DND-41 (cell line): ENCODE measurements at regions not wholly inside any gene's neighbourhood (a gene's known extent, or its start where the extent isn't known, plus 50 kb on each side); places are given as distances from the start of the nearest gene placed in this dataset.

Experiments
- ATAC-seq: fragments of 200-7000 bp; cut with Tn5 transposase; 3 replicates; pipeline ENCODE4 v1.9.1; 2021; ENCODE audit warnings: low read depth; ENCODE audit not compliant: insufficient read depth
- DNase-seq: peaks from one replicate; pipeline ENCODE4 v3.0.0-alpha.2; 2020
- H2AFZ ChIP-seq: 2 replicates; pipeline ENCODE4 v1.6.0; 2012; ENCODE audit warnings: low read depth, low read length
- H3K27ac ChIP-seq: 2 replicates; pipeline ENCODE4 v1.5.1; 2012; ENCODE audit warnings: low read length, inconsistent platforms
- H3K27me3 ChIP-seq: fragments of 200-600 bp; sonication (generic); 2 replicates; pipeline ENCODE4 v1.6.0; 2012; ENCODE audit warnings: low read length, mild to moderate bottlenecking, inconsistent platforms; ENCODE audit not compliant: insufficient read depth, poor library complexity
- H3K36me3 ChIP-seq: 2 replicates; pipeline ENCODE4 v1.5.1; 2012; ENCODE audit warnings: low read length, inconsistent platforms; ENCODE audit not compliant: insufficient read depth
- H3K4me1 ChIP-seq: 2 replicates; pipeline ENCODE4 v1.5.1; 2012; ENCODE audit warnings: mild to moderate bottlenecking, low read length; ENCODE audit not compliant: insufficient read depth
- H3K4me2 ChIP-seq: 2 replicates; pipeline ENCODE4 v1.6.0; 2012; ENCODE audit warnings: mild to moderate bottlenecking, moderate library complexity, low read length, inconsistent platforms; ENCODE audit not compliant: insufficient read depth
- H3K4me3 ChIP-seq, 2 experiments: fragments of 200-600 bp in 1 of 2; shearing (Covaris generic) in 1 of 2; 2 replicates each; pipeline ENCODE4 v1.5.1; 2012 to 2016; ENCODE audit warnings: inconsistent platforms in 2 of 2, low read length in 2 of 2, mild to moderate bottlenecking in 2 of 2, low read depth in 1 of 2, moderate library complexity in 1 of 2
- H3K79me2 ChIP-seq: 2 replicates; pipeline ENCODE4 v1.6.0; 2012; ENCODE audit warnings: low read length, inconsistent platforms; ENCODE audit not compliant: insufficient read depth
- H3K9ac ChIP-seq: 2 replicates; pipeline ENCODE4 v1.6.0; 2012; ENCODE audit warnings: low read depth, mild to moderate bottlenecking, inconsistent platforms, low read length, moderate library complexity
- H3K9me3 ChIP-seq: 2 replicates; pipeline ENCODE4 v1.5.1; 2012; ENCODE audit warnings: low read length, moderate library complexity, mild to moderate bottlenecking, inconsistent platforms; ENCODE audit not compliant: insufficient read depth, severe bottlenecking
- H4K20me1 ChIP-seq: 2 replicates; pipeline ENCODE4 v1.6.0; 2012; ENCODE audit warnings: low read length; ENCODE audit not compliant: insufficient read depth
- EZH2 ChIP-seq: IDR thresholded peaks from 3 replicates; pipeline ENCODE4 v1.6.1; 2012; ENCODE audit warnings: borderline replicate concordance, low read depth, mild to moderate bottlenecking, moderate library complexity, low read length, inconsistent platforms; ENCODE audit not compliant: severe bottlenecking
- TF ChIP-seq, protein P1 (sequence below): IDR thresholded peaks from 2 replicates; pipeline ENCODE4 v1.5.1; 2012; ENCODE audit warnings: borderline replicate concordance, low read length, moderate library complexity, mild to moderate bottlenecking; ENCODE audit not compliant: poor library complexity, severe bottlenecking; ENCODE audit errors: extremely low read depth

DNA sequence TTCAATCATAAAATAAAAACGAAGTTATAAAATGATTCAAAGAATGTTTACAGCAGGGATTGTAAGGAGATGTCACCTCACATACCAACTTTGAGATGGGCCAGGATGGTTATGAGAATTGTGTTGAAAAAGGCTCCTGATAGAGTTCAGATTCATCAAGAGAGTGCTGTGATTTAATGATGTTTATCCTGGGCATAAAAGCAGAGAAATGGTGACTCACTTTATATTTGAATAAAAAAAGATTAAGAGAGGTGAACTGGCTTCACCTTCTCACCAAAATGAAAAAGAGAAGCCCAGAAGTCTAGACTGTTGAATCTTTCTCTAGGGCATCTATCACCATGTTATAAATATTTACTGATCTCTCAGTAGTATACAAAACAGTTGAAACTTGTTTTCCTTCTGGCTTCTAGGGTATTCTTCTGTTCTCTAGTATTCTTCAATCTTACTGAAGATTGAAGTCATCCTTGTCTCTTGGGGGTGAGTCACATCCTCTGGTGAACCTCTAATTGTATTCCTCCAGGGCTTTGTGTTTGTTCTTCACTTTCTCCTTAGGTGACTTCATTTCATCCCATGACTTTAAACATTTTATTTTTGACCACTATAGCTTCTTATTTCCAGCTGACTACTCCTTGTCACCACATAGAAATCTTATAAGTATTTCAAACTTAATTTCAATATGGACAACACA, 1237.3 kb upstream of the C9orf72 start:
- no peak for DNase-seq

DNA sequence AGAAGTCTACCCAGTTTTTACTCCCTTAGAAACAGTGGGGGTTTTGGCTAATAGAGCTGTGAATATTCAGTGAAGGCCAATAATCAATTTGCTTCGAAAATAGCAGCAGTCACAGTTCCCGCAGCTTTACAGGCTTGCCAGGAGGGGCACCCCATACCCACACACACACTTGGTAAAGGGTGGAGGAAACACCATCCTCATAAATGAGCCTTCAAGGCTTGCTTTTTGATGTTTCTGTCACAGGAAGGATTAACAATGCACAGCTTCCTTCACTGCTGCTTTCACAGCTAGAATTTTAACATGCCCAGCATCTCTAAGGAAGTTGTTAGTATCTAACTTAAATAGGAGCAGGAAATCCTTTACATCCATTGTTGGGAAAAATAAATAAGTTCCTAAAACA, 1247.5 kb upstream of the C9orf72 start:
- ATAC-seq (no peak), DNase-seq (no peak)
- no peak for TF ChIP-seq EZH2
- TF ChIP-seq, protein P1, sequence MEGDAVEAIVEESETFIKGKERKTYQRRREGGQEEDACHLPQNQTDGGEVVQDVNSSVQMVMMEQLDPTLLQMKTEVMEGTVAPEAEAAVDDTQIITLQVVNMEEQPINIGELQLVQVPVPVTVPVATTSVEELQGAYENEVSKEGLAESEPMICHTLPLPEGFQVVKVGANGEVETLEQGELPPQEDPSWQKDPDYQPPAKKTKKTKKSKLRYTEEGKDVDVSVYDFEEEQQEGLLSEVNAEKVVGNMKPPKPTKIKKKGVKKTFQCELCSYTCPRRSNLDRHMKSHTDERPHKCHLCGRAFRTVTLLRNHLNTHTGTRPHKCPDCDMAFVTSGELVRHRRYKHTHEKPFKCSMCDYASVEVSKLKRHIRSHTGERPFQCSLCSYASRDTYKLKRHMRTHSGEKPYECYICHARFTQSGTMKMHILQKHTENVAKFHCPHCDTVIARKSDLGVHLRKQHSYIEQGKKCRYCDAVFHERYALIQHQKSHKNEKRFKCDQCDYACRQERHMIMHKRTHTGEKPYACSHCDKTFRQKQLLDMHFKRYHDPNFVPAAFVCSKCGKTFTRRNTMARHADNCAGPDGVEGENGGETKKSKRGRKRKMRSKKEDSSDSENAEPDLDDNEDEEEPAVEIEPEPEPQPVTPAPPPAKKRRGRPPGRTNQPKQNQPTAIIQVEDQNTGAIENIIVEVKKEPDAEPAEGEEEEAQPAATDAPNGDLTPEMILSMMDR, result no peak
- Histone ChIP-seq H2AFZ (no peak overlapping the region), H3K9ac (no peak overlapping the region), H3K4me3 (no peak overlapping the region), H3K27me3 (no peaks in the 10 kb centered on the region), H3K27ac (no peak overlapping the region), H4K20me1 (no peaks in the 10 kb centered on the region), H3K9me3 (no peaks in the 10 kb centered on the region), H3K79me2 (no peaks in the 10 kb centered on the region), H3K4me1 (no peaks in the 10 kb centered on the region), H3K36me3 (no peaks in the 10 kb centered on the region), H3K4me2 (no peak overlapping the region)

More for the DNA sequence above, 1237.3 kb upstream of the C9orf72 start:
- ATAC-seq, result no peak
- Histone ChIP-seq H3K9ac (no peak overlapping the region), H4K20me1 (no peaks in the 10 kb centered on the region), H3K4me3 (no peak overlapping the region), H3K27ac (no peak overlapping the region), H3K4me2 (no peak overlapping the region), H3K79me2 (no peaks in the 10 kb centered on the region), H3K9me3 (no peaks in the 10 kb centered on the region), H3K27me3 (no peaks in the 10 kb centered on the region), H2AFZ (no peak overlapping the region), H3K36me3 (no peaks in the 10 kb centered on the region), H3K4me1 (no peaks in the 10 kb centered on the region)
- no peak for TF ChIP-seq EZH2
- TF ChIP-seq, protein P1, result no peak

DNA sequence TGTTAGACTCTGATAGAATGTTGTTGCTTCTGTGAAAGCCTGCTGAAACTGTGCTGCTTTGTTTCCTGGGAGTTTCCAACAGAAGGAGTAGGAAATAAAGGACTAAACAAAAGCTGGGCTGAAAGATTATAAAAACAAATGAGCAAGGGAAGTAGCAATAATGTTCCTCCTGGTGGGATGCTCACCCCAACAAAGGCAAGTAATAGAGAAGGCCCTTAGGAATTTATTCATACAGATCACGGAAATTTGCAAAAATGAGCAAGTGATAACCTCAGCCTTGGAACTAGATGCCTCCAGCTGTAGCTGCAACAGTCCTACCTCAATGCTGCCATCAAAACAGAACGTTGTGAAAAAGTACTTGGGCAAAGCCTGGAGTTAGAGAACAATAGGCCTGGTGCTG, 1248.0 kb upstream of the C9orf72 start:
- Histone ChIP-seq H3K4me3 (no peak overlapping the region), H3K9me3 (no peaks in the 10 kb centered on the region), H3K79me2 (no peaks in the 10 kb centered on the region), H3K27me3 (no peaks in the 10 kb centered on the region), H3K27ac (no peak overlapping the region), H2AFZ (no peak overlapping the region), H3K36me3 (no peaks in the 10 kb centered on the region), H4K20me1 (no peaks in the 10 kb centered on the region), H3K9ac (no peak overlapping the region), H3K4me2 (no peak overlapping the region), H3K4me1 (no peaks in the 10 kb centered on the region)
- ATAC-seq (no peak), DNase-seq (no peak)
- no peak for TF ChIP-seq EZH2

DNA sequence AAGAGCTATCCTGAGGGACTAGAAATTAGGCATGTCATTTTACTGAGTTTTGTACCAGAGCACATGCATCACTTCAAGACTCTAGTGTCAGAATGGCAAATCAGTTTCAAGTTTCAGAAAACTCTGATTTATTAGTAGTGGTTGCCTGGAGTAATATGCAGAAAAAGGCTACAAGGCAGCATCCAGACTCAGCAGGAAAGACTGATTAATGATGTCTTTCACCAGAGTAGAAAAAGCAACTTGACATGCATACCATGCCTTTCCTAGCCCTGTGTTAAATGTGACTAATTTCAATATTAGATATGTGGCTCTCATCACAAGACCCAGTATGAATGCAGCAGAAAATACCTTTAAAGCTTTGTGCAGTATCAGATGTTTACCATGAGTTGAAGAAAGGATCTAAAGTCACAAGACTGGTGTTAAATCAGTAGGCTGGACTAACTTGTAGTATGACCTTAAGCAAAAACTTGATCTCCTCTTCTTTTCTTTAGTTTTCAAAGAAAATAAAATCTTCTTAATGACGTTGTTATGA, 1251.2 kb upstream of the C9orf72 start:
- ATAC-seq (no peak), DNase-seq (no peak)
- Histone ChIP-seq H3K9ac (no peak overlapping the region), H3K27ac (no peak overlapping the region), H3K79me2 (no peaks in the 10 kb centered on the region), H3K4me2 (no peak overlapping the region), H2AFZ (no peak overlapping the region), H3K4me1 (no peaks in the 10 kb centered on the region), H3K27me3 (no peaks in the 10 kb centered on the region), H3K9me3 (no peaks in the 10 kb centered on the region), H4K20me1 (no peaks in the 10 kb centered on the region), H3K36me3 (no peaks in the 10 kb centered on the region), H3K4me3 (no peak overlapping the region)
- TF ChIP-seq EZH2, result no peak
- TF ChIP-seq, protein P1, result no peak
